Cardiac muscle cell (in vitro differentiated cells and primary cell): ENCODE measurements at regions not wholly inside any gene's neighbourhood (a gene's known extent, or its start where the extent isn't known, plus 50 kb on each side); places are given as distances from the start of the nearest gene placed in this dataset.

Experiments
- DNase-seq, 2 donors: peaks; one replicate each; pipeline versions ENCODE4 v3.0.0 to v3.0.0-alpha.2; 2010 to 2017; ENCODE audit warnings: low read depth in 1 of 2, low spot score in 1 of 2
- H3K27ac ChIP-seq: fragments of 200-600 bp; sonication (generic); 2 replicates; pipeline ENCODE4 v1.5.1; 2016
- H3K27me3 ChIP-seq: fragments of 200-600 bp; sonication (generic); 2 replicates; pipeline ENCODE4 v1.6.0; 2016; ENCODE audit warnings: control low read depth
- H3K36me3 ChIP-seq: fragments of 200-600 bp; sonication (generic); 2 replicates; pipeline ENCODE4 v1.5.1; 2016; ENCODE audit warnings: control low read depth
- H3K4me1 ChIP-seq: fragments of 200-600 bp; sonication (generic); 2 replicates; pipeline ENCODE4 v1.8.1; 2017; ENCODE audit warnings: low read depth, mild to moderate bottlenecking, mixed run types
- H3K4me3 ChIP-seq: fragments of 200-600 bp; sonication (generic); 2 replicates; pipeline ENCODE4 v1.5.1; 2016; ENCODE audit warnings: mild to moderate bottlenecking
- H3K9me3 ChIP-seq: fragments of 200-600 bp; sonication (generic); 2 replicates; pipeline ENCODE4 v1.5.1; 2017; ENCODE audit warnings: low read depth, mild to moderate bottlenecking, control low read depth
- TF ChIP-seq, protein P1 (sequence below): IDR thresholded peaks from 2 replicates; pipeline ENCODE4 v1.5.1; 2012; ENCODE audit warnings: low read depth, mild to moderate bottlenecking, low read length

DNA sequence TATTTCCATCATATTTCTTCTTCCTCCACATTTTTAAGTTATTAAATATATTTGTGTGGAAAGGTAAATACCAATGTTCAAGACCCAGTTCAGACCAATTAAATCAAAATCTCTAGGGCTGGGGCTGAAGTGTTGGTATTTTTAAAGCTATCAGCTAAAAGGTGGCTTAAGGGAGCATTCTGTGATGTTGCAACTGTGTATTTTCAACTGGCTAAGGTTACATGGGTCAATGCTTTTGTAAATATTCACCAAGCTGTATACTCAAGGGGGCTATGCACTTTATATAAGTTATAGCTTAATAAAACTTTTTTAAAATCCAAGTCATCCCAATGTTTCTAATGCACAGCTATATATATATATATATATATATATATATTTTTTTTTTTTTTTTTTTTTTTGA is 316.9 kb upstream of the GRM3 start:
- no peak overlapping the region for H3K27ac ChIP-seq
- no peaks in the 10 kb centered on the region for H3K27me3 ChIP-seq
- H3K4me1 ChIP-seq: no peaks in the 10 kb centered on the region
- H3K4me3 ChIP-seq: no peak overlapping the region
- no peaks in the 10 kb centered on the region for H3K9me3 ChIP-seq
- no peak for DNase-seq
- H3K36me3 ChIP-seq: no peaks in the 10 kb centered on the region
- TF ChIP-seq, protein P1, sequence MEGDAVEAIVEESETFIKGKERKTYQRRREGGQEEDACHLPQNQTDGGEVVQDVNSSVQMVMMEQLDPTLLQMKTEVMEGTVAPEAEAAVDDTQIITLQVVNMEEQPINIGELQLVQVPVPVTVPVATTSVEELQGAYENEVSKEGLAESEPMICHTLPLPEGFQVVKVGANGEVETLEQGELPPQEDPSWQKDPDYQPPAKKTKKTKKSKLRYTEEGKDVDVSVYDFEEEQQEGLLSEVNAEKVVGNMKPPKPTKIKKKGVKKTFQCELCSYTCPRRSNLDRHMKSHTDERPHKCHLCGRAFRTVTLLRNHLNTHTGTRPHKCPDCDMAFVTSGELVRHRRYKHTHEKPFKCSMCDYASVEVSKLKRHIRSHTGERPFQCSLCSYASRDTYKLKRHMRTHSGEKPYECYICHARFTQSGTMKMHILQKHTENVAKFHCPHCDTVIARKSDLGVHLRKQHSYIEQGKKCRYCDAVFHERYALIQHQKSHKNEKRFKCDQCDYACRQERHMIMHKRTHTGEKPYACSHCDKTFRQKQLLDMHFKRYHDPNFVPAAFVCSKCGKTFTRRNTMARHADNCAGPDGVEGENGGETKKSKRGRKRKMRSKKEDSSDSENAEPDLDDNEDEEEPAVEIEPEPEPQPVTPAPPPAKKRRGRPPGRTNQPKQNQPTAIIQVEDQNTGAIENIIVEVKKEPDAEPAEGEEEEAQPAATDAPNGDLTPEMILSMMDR: no peak

DNA sequence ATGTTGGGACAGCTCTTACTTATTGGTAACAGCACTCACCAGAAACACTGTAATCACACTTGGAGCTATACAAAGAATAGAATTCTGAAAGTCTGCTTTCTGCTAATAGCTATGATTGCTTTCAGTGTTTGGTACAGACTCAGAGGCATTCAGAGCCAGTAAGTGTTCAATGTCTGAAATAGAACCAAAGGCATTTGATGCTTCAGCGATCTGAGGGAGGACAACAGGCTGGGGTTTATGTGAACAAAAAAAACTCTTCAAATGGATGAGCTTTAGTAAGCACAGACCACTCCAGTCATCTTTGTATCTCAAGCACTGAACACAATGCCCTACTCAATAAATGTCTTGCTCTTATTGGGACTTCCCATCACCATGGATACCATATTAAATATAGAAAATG is 322.8 kb upstream of the GRM3 start:
- no peaks in the 10 kb centered on the region for H3K4me1 ChIP-seq
- no peaks in the 10 kb centered on the region for H3K27me3 ChIP-seq
- no peak for DNase-seq
- H3K27ac ChIP-seq: no peak overlapping the region
- no peaks in the 10 kb centered on the region for H3K9me3 ChIP-seq
- no peak overlapping the region for H3K4me3 ChIP-seq
- no peaks in the 10 kb centered on the region for H3K36me3 ChIP-seq
- TF ChIP-seq, protein P1: no peak

DNA sequence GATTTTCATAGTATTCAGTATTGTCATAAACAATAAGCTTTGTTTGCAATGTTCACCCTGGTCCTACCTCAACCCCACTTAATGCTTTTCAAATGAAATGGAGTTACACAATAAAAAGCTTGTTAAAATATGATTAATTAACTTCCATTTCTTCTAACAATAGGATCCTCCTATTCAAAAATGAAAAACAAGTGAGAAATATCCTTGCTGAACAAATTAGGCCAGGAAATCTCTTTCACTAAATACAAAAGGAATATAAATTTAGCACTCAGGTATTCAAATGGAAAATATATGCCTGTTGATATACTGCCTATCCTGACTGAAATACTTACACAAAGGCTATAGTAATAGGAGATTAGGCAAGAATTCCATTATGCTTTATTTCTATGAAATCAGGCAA is 323.4 kb upstream of the GRM3 start:
- no peaks in the 10 kb centered on the region for H3K27me3 ChIP-seq
- TF ChIP-seq, protein P1: no peak
- H3K4me1 ChIP-seq: no peaks in the 10 kb centered on the region
- no peak for DNase-seq
- H3K27ac ChIP-seq: no peak overlapping the region
- no peak overlapping the region for H3K4me3 ChIP-seq
- no peaks in the 10 kb centered on the region for H3K36me3 ChIP-seq
- H3K9me3 ChIP-seq: no peaks in the 10 kb centered on the region

DNA sequence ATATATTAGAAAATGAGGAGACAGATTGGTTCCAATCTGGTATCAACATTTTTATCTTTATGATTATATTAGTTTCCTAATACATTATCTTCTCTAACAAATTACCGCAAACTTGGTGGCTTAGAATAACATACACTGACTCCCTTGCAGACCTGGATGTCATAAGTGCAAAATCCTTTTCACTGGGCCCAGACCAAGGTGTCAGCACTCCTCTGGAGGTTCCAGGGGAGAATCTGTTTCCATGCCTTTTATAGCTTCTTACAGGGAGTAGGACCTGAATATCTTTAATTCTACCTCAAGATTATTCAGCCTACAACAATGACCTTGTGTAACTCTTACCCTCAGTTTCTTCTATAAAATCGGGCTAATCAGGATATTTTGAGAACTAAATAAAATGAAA is 329.9 kb upstream of the GRM3 start:
- Histone ChIP-seq H3K27ac (no peak overlapping the region), H3K4me3 (no peak overlapping the region), H3K9me3 (no peaks in the 10 kb centered on the region), H3K27me3 (no peaks in the 10 kb centered on the region), H3K4me1 (peaks cover 5% of the 10 kb centered on the region), H3K36me3 (no peaks in the 10 kb centered on the region)
- DNase-seq: no peak
- TF ChIP-seq, protein P1: no peak

DNA sequence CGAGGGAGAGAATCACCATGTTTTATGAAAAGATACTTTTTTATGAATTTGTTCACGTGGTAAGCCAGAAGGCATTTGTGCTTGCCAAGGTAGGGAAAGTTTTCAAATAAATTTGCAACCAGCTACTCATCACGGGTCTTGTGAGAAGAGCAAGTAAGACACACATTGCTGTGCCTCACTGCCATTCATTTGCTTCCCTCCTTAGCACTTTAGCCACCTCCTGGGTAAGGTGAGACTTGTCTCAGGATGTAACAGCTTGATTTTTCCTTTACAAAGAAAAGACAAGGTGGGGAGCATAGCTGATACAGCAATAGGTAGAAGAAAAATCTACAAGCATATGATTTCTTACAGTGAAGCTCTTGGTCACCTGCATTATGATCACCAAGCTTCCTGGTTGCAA is 342.4 kb upstream of the GRM3 start:
- no peak for DNase-seq

DNA sequence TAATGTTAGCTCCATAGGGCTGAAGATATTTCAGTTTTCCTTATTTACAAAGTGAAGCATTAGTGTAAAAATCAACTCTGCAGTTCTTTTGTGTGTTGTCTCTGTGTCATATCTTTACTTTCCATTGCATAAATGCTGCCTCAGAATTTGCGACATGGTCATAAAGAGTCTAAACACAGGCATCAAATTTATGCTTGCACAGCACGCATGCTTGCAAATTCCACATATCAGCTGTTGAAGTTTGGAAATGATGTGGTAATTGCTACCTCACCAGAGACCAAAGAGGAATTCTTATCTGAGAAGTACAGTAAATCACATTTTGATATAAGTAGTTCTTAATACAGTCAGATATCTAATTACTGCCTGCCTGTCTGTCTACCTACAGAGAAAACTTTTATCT is 348.2 kb upstream of the GRM3 start:
- Histone ChIP-seq H3K4me3 (no peak overlapping the region), H3K9me3 (no peaks in the 10 kb centered on the region), H3K36me3 (no peaks in the 10 kb centered on the region), H3K27me3 (no peaks in the 10 kb centered on the region), H3K27ac (no peak overlapping the region), H3K4me1 (no peaks in the 10 kb centered on the region)
- no peak for DNase-seq
- TF ChIP-seq, protein P1: no peak

More for the DNA sequence above, 342.4 kb upstream of the GRM3 start:
- H3K27ac ChIP-seq: no peak overlapping the region
- H3K27me3 ChIP-seq: no peaks in the 10 kb centered on the region
- H3K9me3 ChIP-seq: no peaks in the 10 kb centered on the region
- peaks cover 11% of the 10 kb centered on the region for H3K4me1 ChIP-seq
- TF ChIP-seq, protein P1: no peak
- H3K4me3 ChIP-seq: no peak overlapping the region
- H3K36me3 ChIP-seq: no peaks in the 10 kb centered on the region
